HL-60 (cell line): ENCODE measurements at regions not wholly inside any gene's neighbourhood (a gene's known extent, or its start where the extent isn't known, plus 50 kb on each side); places are given as distances from the start of the nearest gene placed in this dataset.

Experiments used
- GABPA ChIP-seq: IDR thresholded peaks from 2 replicates; pipeline ENCODE4 v1.6.1; 2012; ENCODE audit warnings: low read depth
- POLR2AphosphoS5 ChIP-seq: IDR thresholded peaks from 2 replicates; pipeline ENCODE4 v1.6.1; 2012; ENCODE audit warnings: low read depth
- TF ChIP-seq, protein P1 (sequence below): IDR thresholded peaks from one replicate; pipeline ENCODE4 v1.5.1; 2011; ENCODE audit warnings: low read length, control low read depth, inconsistent platforms; ENCODE audit not compliant: insufficient read depth

DNA sequence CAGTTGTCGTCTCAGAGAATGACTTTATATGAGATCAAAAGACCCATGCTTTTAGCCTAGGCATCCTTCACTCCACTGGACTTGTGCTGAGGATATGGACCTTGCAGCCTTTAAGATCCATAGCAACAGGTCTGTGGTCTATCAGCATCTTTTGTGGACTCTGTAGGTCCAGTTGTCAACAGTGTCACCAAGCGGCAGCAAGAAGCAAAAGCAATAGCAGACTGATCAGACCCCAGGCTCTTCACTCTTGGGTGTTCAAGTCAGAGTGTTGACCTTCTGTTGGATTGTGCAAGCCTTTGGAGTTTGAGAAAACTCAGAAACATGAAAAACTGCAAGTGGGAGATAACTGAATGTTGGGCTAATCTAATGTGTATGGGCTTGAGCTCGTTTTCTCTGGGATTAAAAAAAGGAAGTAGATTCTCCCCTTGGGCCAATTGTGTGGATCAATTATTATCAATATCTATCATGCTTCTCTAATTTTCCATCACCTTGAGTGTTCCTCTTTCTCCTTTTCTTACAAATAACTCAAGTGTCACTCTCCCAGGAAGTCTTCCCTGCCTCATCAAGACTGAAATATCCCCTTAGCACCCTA, 144.2 kb downstream of the LYPLAL1 start:
- TF ChIP-seq, protein P1, sequence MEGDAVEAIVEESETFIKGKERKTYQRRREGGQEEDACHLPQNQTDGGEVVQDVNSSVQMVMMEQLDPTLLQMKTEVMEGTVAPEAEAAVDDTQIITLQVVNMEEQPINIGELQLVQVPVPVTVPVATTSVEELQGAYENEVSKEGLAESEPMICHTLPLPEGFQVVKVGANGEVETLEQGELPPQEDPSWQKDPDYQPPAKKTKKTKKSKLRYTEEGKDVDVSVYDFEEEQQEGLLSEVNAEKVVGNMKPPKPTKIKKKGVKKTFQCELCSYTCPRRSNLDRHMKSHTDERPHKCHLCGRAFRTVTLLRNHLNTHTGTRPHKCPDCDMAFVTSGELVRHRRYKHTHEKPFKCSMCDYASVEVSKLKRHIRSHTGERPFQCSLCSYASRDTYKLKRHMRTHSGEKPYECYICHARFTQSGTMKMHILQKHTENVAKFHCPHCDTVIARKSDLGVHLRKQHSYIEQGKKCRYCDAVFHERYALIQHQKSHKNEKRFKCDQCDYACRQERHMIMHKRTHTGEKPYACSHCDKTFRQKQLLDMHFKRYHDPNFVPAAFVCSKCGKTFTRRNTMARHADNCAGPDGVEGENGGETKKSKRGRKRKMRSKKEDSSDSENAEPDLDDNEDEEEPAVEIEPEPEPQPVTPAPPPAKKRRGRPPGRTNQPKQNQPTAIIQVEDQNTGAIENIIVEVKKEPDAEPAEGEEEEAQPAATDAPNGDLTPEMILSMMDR = peak; percentile 16
- TF ChIP-seq GABPA (no peak), POLR2AphosphoS5 (no peak)
